ENCODE measurements at regions not wholly inside any gene's neighbourhood (a gene's known extent, or its start where the extent isn't known, plus 50 kb on each side); places are given as distances from the start of the nearest gene placed in this dataset.

- TF ChIP-seq CTCF (IDR thresholded peaks at IDR 0.05) (no peak), POLR2A (IDR thresholded peaks at IDR 0.05) (no peak)
These were observed 279.0 kb downstream of the MAFB start for GRCh38 chr20:40410028-40410427.
